HUES64 (cell line): ENCODE measurements at regions not wholly inside any gene's neighbourhood (a gene's known extent, or its start where the extent isn't known, plus 50 kb on each side); places are given as distances from the start of the nearest gene placed in this dataset.

Source experiments
- H3K27ac ChIP-seq: 2 replicates; pipeline ENCODE4 v1.7.0; 2013; ENCODE audit warnings: low read depth, low read length, inconsistent platforms
- H3K27me3 ChIP-seq: 2 replicates; pipeline ENCODE4 v1.6.1; 2013; ENCODE audit warnings: mild to moderate bottlenecking, low read length; ENCODE audit not compliant: insufficient read depth
- H3K36me3 ChIP-seq: 2 replicates; pipeline ENCODE4 v1.6.1; 2013; ENCODE audit warnings: mild to moderate bottlenecking, low read length; ENCODE audit not compliant: insufficient read depth
- H3K4me1 ChIP-seq: 2 replicates; pipeline ENCODE4 v1.6.1; 2013; ENCODE audit warnings: mild to moderate bottlenecking, low read length, moderate library complexity; ENCODE audit not compliant: insufficient read depth
- H3K4me3 ChIP-seq: 2 replicates; pipeline ENCODE4 v1.5.1; 2013; ENCODE audit warnings: mild to moderate bottlenecking, low read length, moderate library complexity
- H3K9ac ChIP-seq: 2 replicates; pipeline ENCODE4 v1.6.1; 2013; ENCODE audit warnings: mild to moderate bottlenecking, low read depth, low read length
- H3K9me3 ChIP-seq: 2 replicates; pipeline ENCODE4 v1.6.1; 2013; ENCODE audit warnings: low read depth, low read length; ENCODE audit not compliant: insufficient read depth
- WGBS: fragments of 150-250, 120-280 bp; methylation state at CpG from one replicate; pipeline ENCODE4 v1.1.7; 2013; ENCODE audit warnings: missing lambda C conversion rate; 5-methylcytosine and 5-hydroxymethylcytosine counted together

DNA sequence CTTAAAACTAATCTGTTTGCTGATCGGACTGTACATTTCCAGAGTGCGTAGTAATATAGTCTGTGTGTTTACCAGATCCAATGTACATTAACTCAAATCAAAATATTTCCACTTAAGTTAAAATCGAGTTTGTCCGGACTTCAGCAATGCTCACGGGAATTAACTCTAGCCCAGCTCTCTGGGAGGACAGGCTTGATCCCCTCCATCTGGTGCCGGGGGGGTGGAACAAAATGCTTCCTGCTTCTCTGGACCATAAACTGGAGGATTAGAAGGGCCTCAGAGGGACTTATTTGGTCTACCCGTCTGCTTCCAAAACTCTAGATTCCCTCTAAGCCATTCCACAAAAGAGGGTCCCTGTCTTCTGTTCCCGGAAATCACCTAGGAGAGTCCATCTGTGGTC is 511.2 kb downstream of the BUD13 start:
- Histone ChIP-seq H3K4me1 (peaks cover 13% of the 10 kb centered on the region; the same call in 1 of the 2 replicates), H3K27ac (no peak overlapping the region), H3K27me3 (no peaks in the 10 kb centered on the region), H3K36me3 (no peaks in the 10 kb centered on the region), H3K9ac (no peak overlapping the region), H3K4me3 (no peak overlapping the region), H3K9me3 (no peaks in the 10 kb centered on the region)
- 93% methylated on average over 8 of the region's 8 CpGs for WGBS

DNA sequence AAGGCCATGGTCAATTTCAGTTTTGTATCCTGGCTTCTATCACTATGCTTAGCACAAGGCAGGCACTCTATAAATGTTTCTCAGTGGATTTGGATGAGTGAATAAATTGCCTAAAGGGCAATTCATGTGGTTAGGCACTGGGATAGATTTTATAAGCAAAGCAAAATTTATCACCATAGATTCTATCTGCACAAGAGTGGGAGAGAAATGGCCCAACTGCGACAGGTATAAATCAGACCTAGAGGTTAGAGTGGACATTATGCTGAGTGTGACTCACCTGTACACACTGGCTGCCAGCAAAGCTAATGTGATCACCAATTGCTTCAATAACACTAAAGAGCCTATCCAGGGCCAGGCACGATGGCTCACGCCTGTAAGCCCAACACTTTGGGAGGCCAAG is 514.0 kb downstream of the BUD13 start:
- 91% methylated on average over 3 of the region's 3 CpGs for WGBS
- Histone ChIP-seq H3K9me3 (no peaks in the 10 kb centered on the region), H3K36me3 (no peaks in the 10 kb centered on the region)

DNA sequence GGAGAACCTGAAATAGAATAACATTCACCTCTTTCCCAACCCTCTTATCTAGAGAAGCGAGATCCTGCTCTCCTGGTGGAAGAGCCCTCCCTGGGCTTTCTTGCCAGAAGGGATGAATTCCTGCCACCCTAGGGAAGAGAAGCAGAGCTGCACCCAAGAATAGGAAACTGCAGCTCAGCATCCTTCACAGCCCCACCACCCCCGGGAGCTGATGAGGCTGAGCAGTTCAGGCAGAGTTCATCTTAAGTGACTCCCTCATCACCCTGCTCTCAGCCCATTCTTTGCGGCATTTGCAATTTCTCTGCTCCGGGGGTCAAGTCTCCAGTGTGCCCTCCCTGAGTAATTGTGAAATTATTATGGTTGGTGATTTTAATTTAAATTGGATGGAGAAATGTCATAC is 514.9 kb downstream of the BUD13 start:
- 87% methylated on average over 4 of the region's 4 CpGs for WGBS
- Histone ChIP-seq H3K9ac (no peak overlapping the region), H3K9me3 (no peaks in the 10 kb centered on the region), H3K4me1 (0 out of 2 replicates have a peak, but pooled peaks cover 1% of the 10 kb centered on the region), H3K27me3 (no peaks in the 10 kb centered on the region), H3K4me3 (no peak overlapping the region), H3K36me3 (no peaks in the 10 kb centered on the region), H3K27ac (no peak overlapping the region)

More for the DNA sequence above, 514.0 kb downstream of the BUD13 start:
- no peak overlapping the region for H3K4me3 ChIP-seq
- H3K4me1 ChIP-seq: peaks cover 10% of the 10 kb centered on the region; the same call in 1 of the 2 replicates
- no peak overlapping the region for H3K27ac ChIP-seq
- no peak overlapping the region for H3K9ac ChIP-seq
- H3K27me3 ChIP-seq: no peaks in the 10 kb centered on the region

DNA sequence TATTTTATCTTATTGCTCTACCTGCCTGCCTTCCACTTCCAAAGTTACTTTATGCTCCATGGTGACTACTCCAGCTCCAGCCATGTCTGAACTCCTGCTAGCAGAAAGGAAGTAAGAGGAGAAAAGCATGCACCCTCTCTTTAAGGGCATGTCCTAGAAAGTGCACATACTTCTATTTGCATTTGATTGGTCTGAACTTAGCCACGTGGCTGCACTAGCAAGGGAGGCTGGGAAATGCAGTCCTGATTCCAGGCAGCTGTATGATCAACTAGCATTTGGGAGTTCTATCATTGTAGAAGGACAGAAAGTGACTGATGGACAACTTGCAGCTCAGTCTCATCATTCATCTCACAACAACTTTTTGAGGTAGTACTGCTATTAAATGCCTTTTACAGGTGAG is 515.7 kb downstream of the BUD13 start:
- WGBS: 20% methylated on average over 1 of the region's 1 CpG
- no peaks in the 10 kb centered on the region for H3K9me3 ChIP-seq
- H3K27me3 ChIP-seq: no peaks in the 10 kb centered on the region
- H3K4me3 ChIP-seq: no peak overlapping the region
- no peak overlapping the region for H3K27ac ChIP-seq
- H3K36me3 ChIP-seq: no peaks in the 10 kb centered on the region
- H3K9ac ChIP-seq: no peak overlapping the region
- no peaks in the 10 kb centered on the region for H3K4me1 ChIP-seq

DNA sequence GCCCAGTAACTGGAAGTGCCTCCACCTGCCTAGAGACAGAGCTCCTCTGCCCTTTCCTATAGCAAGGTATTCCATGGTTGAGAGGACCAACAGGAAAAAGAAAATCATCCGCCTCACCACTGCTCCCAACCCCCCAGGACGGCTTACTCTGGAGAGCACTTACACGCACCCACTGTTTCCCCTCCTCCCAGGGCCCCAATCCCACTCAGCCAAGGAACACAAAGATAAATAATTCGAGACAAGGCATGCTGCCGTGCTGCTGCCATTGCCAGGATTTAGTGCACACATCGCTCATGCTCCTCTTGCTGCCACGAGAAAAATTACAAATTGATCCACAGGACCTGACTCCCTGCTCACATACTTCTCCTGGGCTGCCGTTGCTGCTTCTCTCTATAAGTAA is 516.6 kb downstream of the BUD13 start:
- Histone ChIP-seq H3K36me3 (no peaks in the 10 kb centered on the region), H3K27me3 (no peaks in the 10 kb centered on the region), H3K9ac (no peak overlapping the region), H3K27ac (no peak overlapping the region), H3K4me3 (no peak overlapping the region), H3K4me1 (no peaks in the 10 kb centered on the region), H3K9me3 (no peaks in the 10 kb centered on the region)
- WGBS: 85% methylated on average over 8 of the region's 8 CpGs

DNA sequence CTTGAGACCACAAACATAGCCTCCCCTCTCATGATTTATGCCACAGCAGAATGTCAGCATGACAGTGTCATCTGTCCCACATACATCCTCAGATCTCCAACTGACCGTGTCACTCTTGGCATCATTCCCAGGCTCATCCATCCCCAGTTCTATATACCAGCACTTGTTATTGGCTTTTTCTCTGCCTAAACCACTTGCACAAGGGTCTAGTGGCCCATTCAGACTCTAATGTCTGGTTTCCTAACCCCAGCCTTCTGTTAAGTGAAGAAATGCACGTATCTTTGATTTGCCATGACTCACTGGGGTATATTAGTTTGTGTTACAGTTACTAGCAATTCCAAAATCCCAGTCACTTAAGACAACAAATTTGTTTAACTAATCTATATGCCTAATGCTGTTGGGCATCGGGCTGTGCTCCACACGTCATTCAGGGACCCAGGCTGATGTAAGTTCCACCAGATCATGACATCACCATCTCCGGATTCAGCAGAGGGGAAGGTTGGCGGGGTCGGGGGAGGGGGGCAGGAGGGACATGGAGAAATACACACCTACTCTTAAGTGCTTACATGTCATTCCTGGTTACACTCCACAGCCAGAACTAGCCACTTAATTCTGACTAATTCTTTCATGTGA is 517.4 kb downstream of the BUD13 start:
- no peaks in the 10 kb centered on the region for H3K9me3 ChIP-seq
- H3K27ac ChIP-seq: no peak overlapping the region
- no peaks in the 10 kb centered on the region for H3K36me3 ChIP-seq
- no peak overlapping the region for H3K9ac ChIP-seq
- H3K4me3 ChIP-seq: no peak overlapping the region
- no peaks in the 10 kb centered on the region for H3K27me3 ChIP-seq
- 75% methylated on average over 5 of the region's 7 CpGs for WGBS
- H3K4me1 ChIP-seq: no peaks in the 10 kb centered on the region

DNA sequence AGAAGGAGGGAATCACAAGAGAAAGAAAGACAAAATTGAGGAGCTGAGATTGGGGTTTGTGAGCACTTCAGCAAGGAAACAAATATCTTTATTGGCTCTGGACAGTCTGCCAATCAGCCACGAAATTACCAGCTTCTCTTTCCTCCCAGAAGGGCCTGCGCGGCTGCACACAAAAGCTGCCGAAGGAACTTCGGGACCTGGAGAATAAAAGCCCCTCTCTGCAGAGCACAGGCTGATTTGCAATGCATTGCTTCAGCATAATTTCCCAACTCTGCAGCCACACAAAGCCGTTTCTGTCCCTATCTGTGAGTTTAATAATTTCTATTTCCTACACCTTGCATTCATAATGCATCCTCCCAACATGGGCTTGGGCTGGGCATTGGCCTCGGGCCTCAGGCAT is 522.6 kb downstream of the BUD13 start:
- Histone ChIP-seq H3K27me3 (no peaks in the 10 kb centered on the region), H3K4me3 (no peak overlapping the region), H3K9me3 (no peaks in the 10 kb centered on the region), H3K36me3 (no peaks in the 10 kb centered on the region), H3K9ac (no peak overlapping the region), H3K4me1 (no peaks in the 10 kb centered on the region), H3K27ac (no peak overlapping the region)
- WGBS: 91% methylated on average over 7 of the region's 7 CpGs

DNA sequence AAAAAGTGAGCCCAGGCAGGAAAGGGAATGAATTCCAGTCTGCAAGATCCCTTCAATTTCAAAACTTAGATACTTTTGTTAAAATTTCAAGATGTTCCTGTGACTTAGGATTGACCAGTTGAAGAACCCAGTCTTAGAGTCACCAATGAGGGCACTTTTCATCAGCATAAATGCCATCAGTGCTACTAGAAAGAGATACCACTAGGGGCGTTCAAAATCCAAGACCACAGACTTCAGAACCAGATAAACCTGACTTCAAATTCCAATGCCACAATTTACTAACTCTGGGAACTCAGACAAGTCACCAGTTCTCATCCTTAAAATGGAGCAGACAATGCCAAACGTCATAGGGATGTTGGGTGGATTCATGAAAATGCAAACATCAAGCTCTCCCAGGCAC is 523.2 kb downstream of the BUD13 start:
- no peaks in the 10 kb centered on the region for H3K36me3 ChIP-seq
- WGBS: 91% methylated on average over 2 of the region's 2 CpGs

DNA sequence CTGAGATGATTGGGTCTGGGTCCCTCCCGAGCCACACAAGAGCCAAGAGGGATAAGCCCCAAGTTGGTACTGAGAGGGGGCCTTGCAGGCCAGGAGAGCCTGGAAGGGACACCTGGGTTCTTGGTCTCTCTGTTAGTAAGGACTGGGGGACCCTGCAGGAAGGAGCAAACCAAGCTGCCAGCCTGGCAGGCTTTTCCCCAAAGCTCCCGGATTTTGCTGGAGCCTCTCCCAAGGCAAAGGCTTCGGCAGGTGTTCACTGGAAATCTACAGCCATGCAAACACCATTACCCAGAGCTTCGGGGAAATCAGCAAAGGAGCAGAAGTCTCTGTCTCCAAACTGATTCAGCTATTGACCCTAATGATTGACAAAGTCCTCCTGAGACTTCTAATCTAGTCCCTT is 527.9 kb downstream of the BUD13 start:
- Histone ChIP-seq H3K27ac (no peak overlapping the region), H3K9me3 (no peaks in the 10 kb centered on the region), H3K9ac (no peak overlapping the region), H3K4me3 (no peak overlapping the region), H3K27me3 (no peaks in the 10 kb centered on the region), H3K4me1 (peaks cover 10% of the 10 kb centered on the region; the same call in 1 of the 2 replicates), H3K36me3 (no peaks in the 10 kb centered on the region)
- 93% methylated on average over 4 of the region's 4 CpGs for WGBS

More for the DNA sequence above, 523.2 kb downstream of the BUD13 start:
- Histone ChIP-seq H3K27me3 (no peaks in the 10 kb centered on the region), H3K27ac (no peak overlapping the region), H3K9me3 (no peaks in the 10 kb centered on the region), H3K4me3 (no peak overlapping the region), H3K9ac (no peak overlapping the region), H3K4me1 (peaks cover 3% of the 10 kb centered on the region; the same call in 1 of the 2 replicates)

DNA sequence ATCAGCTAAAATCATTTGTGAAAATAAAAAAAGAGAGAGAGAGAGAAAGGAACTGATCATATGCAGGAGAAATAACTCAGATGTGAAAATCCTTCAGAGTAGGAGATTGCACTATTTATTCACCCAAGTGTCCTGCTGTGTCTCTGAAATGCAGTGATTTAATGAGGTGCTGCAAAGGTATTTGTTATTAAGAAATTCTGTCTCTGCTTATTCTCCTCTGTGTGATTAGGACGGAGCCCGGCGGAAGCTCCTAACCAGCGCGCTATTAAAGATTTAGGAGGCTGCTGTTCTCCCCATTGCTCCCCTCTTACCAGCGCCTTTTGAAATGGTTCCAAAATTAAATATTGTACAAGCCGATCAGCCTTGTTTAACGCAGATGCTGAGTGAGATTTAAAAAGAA is 528.3 kb downstream of the BUD13 start:
- Histone ChIP-seq H3K9me3 (no peaks in the 10 kb centered on the region), H3K36me3 (no peaks in the 10 kb centered on the region), H3K4me1 (peaks cover 10% of the 10 kb centered on the region; the same call in 1 of the 2 replicates), H3K4me3 (no peak overlapping the region), H3K9ac (no peak overlapping the region), H3K27ac (no peak overlapping the region), H3K27me3 (no peaks in the 10 kb centered on the region)
- WGBS: 81% methylated on average over 8 of the region's 8 CpGs

DNA sequence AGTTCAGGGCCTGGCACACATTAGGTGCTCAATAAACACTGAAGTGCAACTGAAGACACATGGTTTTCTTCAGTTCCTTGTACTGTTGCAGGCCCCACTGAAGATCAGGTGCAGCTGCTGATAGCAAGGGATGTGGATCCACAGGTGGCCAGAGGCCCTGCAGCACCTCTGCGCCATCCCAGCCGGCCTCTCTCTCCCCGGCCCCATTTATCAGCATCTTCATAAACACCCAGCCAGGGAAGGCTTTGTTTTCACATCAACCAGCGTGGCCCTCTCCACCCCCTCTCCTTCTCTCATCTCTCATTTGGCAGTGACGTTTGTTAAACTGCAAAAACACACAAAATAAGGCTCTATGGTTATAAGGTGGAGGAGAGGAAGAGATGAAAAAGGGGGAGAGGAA is 528.8 kb downstream of the BUD13 start:
- Histone ChIP-seq H3K36me3 (no peaks in the 10 kb centered on the region), H3K4me3 (no peak overlapping the region), H3K27me3 (no peaks in the 10 kb centered on the region), H3K9me3 (no peaks in the 10 kb centered on the region), H3K27ac (no peak overlapping the region), H3K9ac (no peak overlapping the region; the same call in 1 of the 2 replicates), H3K4me1 (peaks cover 10% of the 10 kb centered on the region; the same call in 1 of the 2 replicates)
- 58% methylated on average over 4 of the region's 5 CpGs for WGBS

DNA sequence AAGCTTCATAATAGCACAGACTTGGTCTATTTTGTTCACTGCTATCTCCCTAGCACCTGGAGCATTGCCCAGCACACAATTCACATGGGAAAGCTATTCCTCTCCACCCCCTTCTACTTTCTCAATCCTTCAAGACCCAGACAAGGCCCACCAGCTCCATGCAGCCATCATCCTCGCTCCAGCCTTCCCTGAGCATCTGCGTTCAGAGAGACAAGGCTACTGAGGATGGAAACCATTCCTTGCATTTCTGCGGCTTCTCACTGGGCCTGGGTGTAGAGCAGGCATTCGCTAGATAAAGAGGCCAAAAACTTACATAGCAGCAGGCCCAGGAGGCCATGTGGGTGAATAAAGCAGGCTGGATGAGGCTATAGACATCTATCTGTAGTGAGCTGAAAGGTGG is 530.8 kb downstream of the BUD13 start:
- Histone ChIP-seq H3K27ac (no peak overlapping the region), H3K9ac (no peak overlapping the region), H3K36me3 (no peaks in the 10 kb centered on the region), H3K27me3 (no peaks in the 10 kb centered on the region), H3K4me1 (peaks cover 10% of the 10 kb centered on the region; the same call in 1 of the 2 replicates), H3K9me3 (no peaks in the 10 kb centered on the region), H3K4me3 (no peak overlapping the region)
- WGBS: 93% methylated on average over 4 of the region's 4 CpGs
